Panc1 (cell line): ENCODE measurements at regions not wholly inside any gene's neighbourhood (a gene's known extent, or its start where the extent isn't known, plus 50 kb on each side); places are given as distances from the start of the nearest gene placed in this dataset.

Experiments used
- ATAC-seq: fragments of 200-7000 bp; cut with Tn5 transposase; 2 replicates; pipeline ENCODE4 v1.9.1; 2020; ENCODE audit warnings: mild to moderate bottlenecking, moderate library complexity
- BruUV-seq: library from RNA; stranded (reverse); fragments of 400-500 nt; replicated peaks from 2 replicates; lab custom pipeline; 2021; lab: Mats Ljungman, UMichigan
- CTCF ChIA-PET: fragments of 300-600 bp; sonication (Branson Sonifier 250); formaldehyde crosslinking; loops from one replicate; lab custom pipeline; 2022; ENCODE audit warnings: antibody characterized with exemption; lab: Charles Lee
- POLR2A ChIA-PET: fragments of 300-600 bp; sonication (Branson Sonifier 250); formaldehyde crosslinking; loops from one replicate; lab custom pipeline; 2022; ENCODE audit warnings: antibody characterized with exemption; lab: Charles Lee
- DNase-seq: peaks from one replicate; pipeline ENCODE4 v3.0.0-alpha.2; 2010; ENCODE audit warnings: low read depth, low spot score
- H3K27ac ChIP-seq: 2 replicates; pipeline ENCODE4 v1.5.1; 2011; ENCODE audit warnings: mild to moderate bottlenecking, low read length, inconsistent platforms
- H3K27me3 ChIP-seq: fragments of 200-500 bp; sonication (Bioruptor generic); 2 replicates; pipeline ENCODE4 v1.6.0; 2014; ENCODE audit warnings: low read length, inconsistent platforms; ENCODE audit not compliant: control insufficient read depth, insufficient read depth
- H3K36me3 ChIP-seq: fragments of 200-500 bp; sonication (Bioruptor generic); 2 replicates; pipeline ENCODE4 v1.5.1; 2014; ENCODE audit warnings: inconsistent platforms, mild to moderate bottlenecking, low read length, moderate library complexity; ENCODE audit not compliant: control insufficient read depth, insufficient read depth
- H3K4me1 ChIP-seq: 2 replicates; pipeline ENCODE4 v1.5.1; 2011; ENCODE audit warnings: inconsistent platforms, mild to moderate bottlenecking, low read length, moderate library complexity; ENCODE audit not compliant: control insufficient read depth, insufficient read depth
- H3K4me3 ChIP-seq, 2 experiments: 2 replicates each; pipeline ENCODE4 v1.5.1; 2011 to 2012; ENCODE audit warnings: low read depth in 2 of 2, low read length in 2 of 2, mild to moderate bottlenecking in 2 of 2, inconsistent platforms in 1 of 2, moderate library complexity in 1 of 2
- H3K9me3 ChIP-seq: fragments of 200-500 bp; sonication (Bioruptor generic); 2 replicates; pipeline ENCODE4 v1.5.1; 2014; ENCODE audit warnings: low read depth, mild to moderate bottlenecking, inconsistent platforms, low read length, moderate library complexity; ENCODE audit not compliant: control insufficient read depth, insufficient read depth
- POLR2AphosphoS5 ChIP-seq: IDR thresholded peaks from 2 replicates; pipeline ENCODE4 v1.6.1; 2012; ENCODE audit warnings: mild to moderate bottlenecking, low read depth, low read length, moderate library complexity
- SIN3A ChIP-seq: IDR thresholded peaks from 2 replicates; pipeline ENCODE4 v1.6.1; 2012; ENCODE audit warnings: low read depth, mild to moderate bottlenecking, low read length, moderate library complexity, borderline replicate concordance; ENCODE audit not compliant: insufficient read depth
- TCF7L2 ChIP-seq: IDR thresholded peaks from 2 replicates; pipeline ENCODE4 v1.6.1; 2011; ENCODE audit warnings: mild to moderate bottlenecking, low read depth, low read length, inconsistent platforms
- in situ Hi-C: cut with HindIII; loops from 2 replicates; pipeline ENCODE4 v1.10.0; 2016; ENCODE audit warnings: low sequenced_read_pairs, low pct_unique_long_range_greater_than_20kb
- intact Hi-C: fragments of 100-400 bp; cut with micrococcal nuclease; formaldehyde crosslinking; loops from one replicate; pipeline ENCODE4 v1.10.0; 2022; ENCODE audit not compliant: unreplicated experiment
- TF ChIP-seq, protein P1 (sequence below): fragments of 450-650 bp; IDR thresholded peaks from 2 replicates; pipeline ENCODE4 v1.5.1; 2017; ENCODE audit warnings: mild to moderate bottlenecking
- TF ChIP-seq, protein P2 (sequence below), 2 experiments: IDR thresholded peaks; 2 replicates each; pipeline ENCODE4 v1.6.1; 2011 to 2012; ENCODE audit warnings: low read depth in 2 of 2, control low read depth in 1 of 2, low read length in 1 of 2, mild to moderate bottlenecking in 1 of 2, moderate library complexity in 1 of 2; ENCODE audit not compliant: insufficient read depth in 1 of 2

DNA sequence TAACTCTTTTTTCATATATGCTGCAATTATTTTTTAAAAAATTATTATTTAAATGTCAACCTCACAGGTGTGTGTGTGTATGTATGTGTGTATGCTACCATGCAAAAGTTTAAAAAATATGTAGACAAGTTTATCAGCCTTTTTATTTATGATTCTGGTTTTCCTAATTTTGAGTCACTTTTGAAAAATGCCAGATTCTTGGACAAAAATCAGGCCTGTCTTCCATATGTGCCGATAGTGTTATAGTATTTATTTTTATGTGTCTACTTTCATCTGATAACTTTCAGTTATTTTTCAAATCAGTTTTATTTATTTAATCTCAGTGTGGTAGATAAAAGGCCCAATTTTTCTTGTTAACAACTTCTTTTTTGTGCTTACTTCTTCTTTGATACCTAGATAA, 176.2 kb downstream of the RDH14 start:
- no TSS peak for BruUV-seq
- ATAC-seq (no peak), DNase-seq (no peak)
- ChIA-PET POLR2A (no interaction called here), CTCF (no interaction called here)
- H3K36me3 ChIP-seq = no peaks in the 10 kb centered on the region
- in situ Hi-C loops = no loop called here
- intact Hi-C loops = loop anchor here (10.0 kb wide), 1 partner anchor 981 kb away; no protein-coding TSS in a partner anchor
- TF ChIP-seq SIN3A (no peak), POLR2AphosphoS5 (no peak), TCF7L2 (no peak)
- TF ChIP-seq, protein P1, sequence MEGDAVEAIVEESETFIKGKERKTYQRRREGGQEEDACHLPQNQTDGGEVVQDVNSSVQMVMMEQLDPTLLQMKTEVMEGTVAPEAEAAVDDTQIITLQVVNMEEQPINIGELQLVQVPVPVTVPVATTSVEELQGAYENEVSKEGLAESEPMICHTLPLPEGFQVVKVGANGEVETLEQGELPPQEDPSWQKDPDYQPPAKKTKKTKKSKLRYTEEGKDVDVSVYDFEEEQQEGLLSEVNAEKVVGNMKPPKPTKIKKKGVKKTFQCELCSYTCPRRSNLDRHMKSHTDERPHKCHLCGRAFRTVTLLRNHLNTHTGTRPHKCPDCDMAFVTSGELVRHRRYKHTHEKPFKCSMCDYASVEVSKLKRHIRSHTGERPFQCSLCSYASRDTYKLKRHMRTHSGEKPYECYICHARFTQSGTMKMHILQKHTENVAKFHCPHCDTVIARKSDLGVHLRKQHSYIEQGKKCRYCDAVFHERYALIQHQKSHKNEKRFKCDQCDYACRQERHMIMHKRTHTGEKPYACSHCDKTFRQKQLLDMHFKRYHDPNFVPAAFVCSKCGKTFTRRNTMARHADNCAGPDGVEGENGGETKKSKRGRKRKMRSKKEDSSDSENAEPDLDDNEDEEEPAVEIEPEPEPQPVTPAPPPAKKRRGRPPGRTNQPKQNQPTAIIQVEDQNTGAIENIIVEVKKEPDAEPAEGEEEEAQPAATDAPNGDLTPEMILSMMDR = no peak
- TF ChIP-seq, protein P2, sequence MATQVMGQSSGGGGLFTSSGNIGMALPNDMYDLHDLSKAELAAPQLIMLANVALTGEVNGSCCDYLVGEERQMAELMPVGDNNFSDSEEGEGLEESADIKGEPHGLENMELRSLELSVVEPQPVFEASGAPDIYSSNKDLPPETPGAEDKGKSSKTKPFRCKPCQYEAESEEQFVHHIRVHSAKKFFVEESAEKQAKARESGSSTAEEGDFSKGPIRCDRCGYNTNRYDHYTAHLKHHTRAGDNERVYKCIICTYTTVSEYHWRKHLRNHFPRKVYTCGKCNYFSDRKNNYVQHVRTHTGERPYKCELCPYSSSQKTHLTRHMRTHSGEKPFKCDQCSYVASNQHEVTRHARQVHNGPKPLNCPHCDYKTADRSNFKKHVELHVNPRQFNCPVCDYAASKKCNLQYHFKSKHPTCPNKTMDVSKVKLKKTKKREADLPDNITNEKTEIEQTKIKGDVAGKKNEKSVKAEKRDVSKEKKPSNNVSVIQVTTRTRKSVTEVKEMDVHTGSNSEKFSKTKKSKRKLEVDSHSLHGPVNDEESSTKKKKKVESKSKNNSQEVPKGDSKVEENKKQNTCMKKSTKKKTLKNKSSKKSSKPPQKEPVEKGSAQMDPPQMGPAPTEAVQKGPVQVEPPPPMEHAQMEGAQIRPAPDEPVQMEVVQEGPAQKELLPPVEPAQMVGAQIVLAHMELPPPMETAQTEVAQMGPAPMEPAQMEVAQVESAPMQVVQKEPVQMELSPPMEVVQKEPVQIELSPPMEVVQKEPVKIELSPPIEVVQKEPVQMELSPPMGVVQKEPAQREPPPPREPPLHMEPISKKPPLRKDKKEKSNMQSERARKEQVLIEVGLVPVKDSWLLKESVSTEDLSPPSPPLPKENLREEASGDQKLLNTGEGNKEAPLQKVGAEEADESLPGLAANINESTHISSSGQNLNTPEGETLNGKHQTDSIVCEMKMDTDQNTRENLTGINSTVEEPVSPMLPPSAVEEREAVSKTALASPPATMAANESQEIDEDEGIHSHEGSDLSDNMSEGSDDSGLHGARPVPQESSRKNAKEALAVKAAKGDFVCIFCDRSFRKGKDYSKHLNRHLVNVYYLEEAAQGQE (IDR thresholded peaks at IDR 0.05; ENCODE audit: insufficient read depth in 1 of 2, low read depth in 2 of 2, low read length in 1 of 2) = no peak
- 0 out of 2 replicates have a peak, but pooled peaks cover 4% of the 10 kb centered on the region for H3K27me3 ChIP-seq
- H3K9me3 ChIP-seq = no peaks in the 10 kb centered on the region
- no peak overlapping the region for H3K4me3 ChIP-seq
- no peaks in the 10 kb centered on the region for H3K4me1 ChIP-seq
- no peak overlapping the region for H3K27ac ChIP-seq

DNA sequence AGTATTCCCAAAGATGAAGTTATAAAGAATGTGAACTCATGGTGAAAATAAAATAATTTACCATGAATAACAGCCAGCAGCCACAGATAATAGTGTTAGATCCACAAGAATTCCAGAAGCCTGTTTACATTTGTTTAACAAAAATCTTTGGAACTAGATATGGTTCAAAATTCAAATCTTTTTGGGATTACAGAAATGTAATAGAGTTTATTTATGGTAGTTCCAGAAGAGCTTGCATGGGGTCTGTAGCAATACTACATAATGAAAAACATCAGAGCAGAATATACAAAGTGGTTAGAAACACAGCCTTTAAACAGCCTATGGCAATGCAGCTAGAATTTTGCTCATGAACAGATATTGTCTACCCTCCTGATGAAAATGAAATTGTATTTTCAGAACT, 179.1 kb downstream of the RDH14 start:
- in situ Hi-C loops = no loop called here
- H3K9me3 ChIP-seq = no peaks in the 10 kb centered on the region
- ChIA-PET POLR2A (no interaction called here), CTCF (no interaction called here)
- no peak for TF ChIP-seq TCF7L2
- intact Hi-C loops = loop anchor here (10.0 kb wide), 1 partner anchor 983 kb away; no protein-coding TSS in a partner anchor
- H3K4me1 ChIP-seq = no peaks in the 10 kb centered on the region
- no peak for ATAC-seq
- BruUV-seq = no TSS peak
- no peak overlapping the region for H3K4me3 ChIP-seq
- no peak overlapping the region for H3K27ac ChIP-seq
- DNase-seq = no peak
- H3K27me3 ChIP-seq = 0 out of 2 replicates have a peak, but pooled peaks cover 4% of the 10 kb centered on the region
- no peaks in the 10 kb centered on the region for H3K36me3 ChIP-seq

DNA sequence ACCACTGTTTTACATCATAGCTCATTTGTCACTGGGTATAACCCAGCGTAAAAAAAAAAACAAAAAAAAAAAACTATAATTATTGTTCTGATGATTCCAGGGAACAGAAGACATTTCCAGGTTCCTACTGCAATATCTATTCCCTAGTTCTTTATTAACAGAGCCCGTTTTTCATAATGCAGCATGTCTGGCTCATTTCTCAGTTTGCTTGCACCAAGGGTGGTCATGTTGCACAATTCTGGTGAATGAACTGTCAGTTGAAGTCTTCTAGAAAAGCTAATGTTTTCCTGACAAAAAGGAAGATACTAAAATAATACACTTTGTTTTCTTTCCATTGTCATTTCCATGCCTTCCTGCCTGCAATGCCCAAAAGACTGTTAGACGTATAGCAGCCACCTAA, 180.1 kb downstream of the RDH14 start:
- CTCF ChIA-PET = interaction anchor here (0.6 kb wide), 1 partner anchor 13 kb away, joined by 7 read pairs; no protein-coding TSS in a partner anchor
- Histone ChIP-seq H3K4me1 (no peaks in the 10 kb centered on the region), H3K27ac (no peak overlapping the region), H3K4me3 (no peak overlapping the region), H3K27me3 (0 out of 2 replicates have a peak, but pooled peaks cover 4% of the 10 kb centered on the region), H3K9me3 (no peaks in the 10 kb centered on the region), H3K36me3 (no peaks in the 10 kb centered on the region)
- DNase-seq = no peak
- in situ Hi-C loops = no loop called here
- no peak for TF ChIP-seq TCF7L2
- TF ChIP-seq POLR2AphosphoS5 = no peak
- TF ChIP-seq, protein P2 (IDR thresholded peaks at IDR 0.05; ENCODE audit: insufficient read depth in 1 of 2, low read depth in 2 of 2, low read length in 1 of 2) = no peak
- TF ChIP-seq, protein P1 = no peak
- TF ChIP-seq SIN3A = no peak
- no peak for ATAC-seq
- POLR2A ChIA-PET = no interaction called here
- intact Hi-C loops = loop anchor here (10.0 kb wide), 1 partner anchor 984 kb away; no protein-coding TSS in a partner anchor
- BruUV-seq = no TSS peak
